ENCODE measurements at regions not wholly inside any gene's neighbourhood (a gene's known extent, or its start where the extent isn't known, plus 50 kb on each side); places are given as distances from the start of the nearest gene placed in this dataset.

DNA sequence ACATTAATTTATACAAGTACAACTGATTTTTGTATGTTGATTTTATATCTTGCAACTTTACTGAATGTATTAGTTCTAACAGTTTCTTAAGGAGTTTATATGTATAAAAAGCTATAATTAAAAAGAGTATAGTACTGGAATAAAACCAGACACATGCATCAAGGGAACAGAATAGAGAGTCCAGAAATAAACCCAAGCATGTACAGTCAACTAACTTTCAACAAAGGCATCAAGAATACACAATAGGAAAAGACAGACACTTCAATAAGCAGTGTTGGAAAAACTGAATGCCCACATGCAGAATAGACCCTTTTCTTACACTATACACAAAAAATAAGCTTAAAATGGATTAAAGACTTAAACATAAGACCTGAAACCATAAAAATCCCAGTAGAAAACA is 170.9 kb downstream of the ICE1 start:
- DNase-seq (ENCODE audit: low read depth in 2 of 2), result no peak
- H3K4me3 ChIP-seq (replicated peaks in 1 of 2; ENCODE audit: low read depth in 2 of 2, low read length in 2 of 2), result no peak overlapping the region
- TF ChIP-seq, protein P1, sequence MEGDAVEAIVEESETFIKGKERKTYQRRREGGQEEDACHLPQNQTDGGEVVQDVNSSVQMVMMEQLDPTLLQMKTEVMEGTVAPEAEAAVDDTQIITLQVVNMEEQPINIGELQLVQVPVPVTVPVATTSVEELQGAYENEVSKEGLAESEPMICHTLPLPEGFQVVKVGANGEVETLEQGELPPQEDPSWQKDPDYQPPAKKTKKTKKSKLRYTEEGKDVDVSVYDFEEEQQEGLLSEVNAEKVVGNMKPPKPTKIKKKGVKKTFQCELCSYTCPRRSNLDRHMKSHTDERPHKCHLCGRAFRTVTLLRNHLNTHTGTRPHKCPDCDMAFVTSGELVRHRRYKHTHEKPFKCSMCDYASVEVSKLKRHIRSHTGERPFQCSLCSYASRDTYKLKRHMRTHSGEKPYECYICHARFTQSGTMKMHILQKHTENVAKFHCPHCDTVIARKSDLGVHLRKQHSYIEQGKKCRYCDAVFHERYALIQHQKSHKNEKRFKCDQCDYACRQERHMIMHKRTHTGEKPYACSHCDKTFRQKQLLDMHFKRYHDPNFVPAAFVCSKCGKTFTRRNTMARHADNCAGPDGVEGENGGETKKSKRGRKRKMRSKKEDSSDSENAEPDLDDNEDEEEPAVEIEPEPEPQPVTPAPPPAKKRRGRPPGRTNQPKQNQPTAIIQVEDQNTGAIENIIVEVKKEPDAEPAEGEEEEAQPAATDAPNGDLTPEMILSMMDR (IDR thresholded peaks at IDR 0.05; ENCODE audit: low read depth, low read length), result no peak

GRCh38 chr5:5592541-5592940 is 170.1 kb downstream of the ICE1 start:
- TF ChIP-seq, protein P1 (IDR thresholded peaks at IDR 0.05; ENCODE audit: low read depth, low read length), result no peak
- no peak for DNase-seq (ENCODE audit: low read depth in 2 of 2)
- H3K4me3 ChIP-seq (replicated peaks in 1 of 2; ENCODE audit: low read depth in 2 of 2, low read length in 2 of 2), result no peak overlapping the region

DNA sequence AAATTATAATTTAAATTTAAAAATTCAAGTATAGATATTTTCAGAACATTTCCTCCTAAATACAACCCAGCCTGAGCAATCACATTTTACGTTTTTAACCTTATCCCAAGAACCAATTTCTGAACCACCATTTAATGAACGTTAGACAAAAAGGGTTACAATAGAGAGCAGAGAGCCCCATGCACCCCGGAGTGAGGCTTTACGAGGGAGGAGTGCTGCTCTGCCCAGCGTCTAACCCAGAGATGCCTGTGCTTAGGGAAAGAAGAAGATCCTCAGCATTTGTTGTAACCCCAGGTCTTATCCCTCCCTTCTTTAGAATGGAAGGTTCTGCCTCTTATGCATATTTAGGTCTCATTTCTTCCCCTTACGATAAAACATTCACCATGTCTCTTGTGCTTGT is 169.1 kb downstream of the ICE1 start:
- TF ChIP-seq, protein P1 (IDR thresholded peaks at IDR 0.05; ENCODE audit: low read depth, low read length), result no peak
- no peak for DNase-seq (ENCODE audit: low read depth in 2 of 2)
- H3K4me3 ChIP-seq (replicated peaks in 1 of 2; ENCODE audit: low read depth in 2 of 2, low read length in 2 of 2), result no peak overlapping the region

GRCh38 chr5:5589857-5590256 is 167.4 kb downstream of the ICE1 start:
- H3K4me3 ChIP-seq (replicated peaks in 1 of 2; ENCODE audit: low read depth in 2 of 2, low read length in 2 of 2), result no peak overlapping the region
- TF ChIP-seq, protein P1 (IDR thresholded peaks at IDR 0.05; ENCODE audit: low read depth, low read length), result no peak
- DNase-seq (ENCODE audit: low read depth in 2 of 2), result no peak

DNA sequence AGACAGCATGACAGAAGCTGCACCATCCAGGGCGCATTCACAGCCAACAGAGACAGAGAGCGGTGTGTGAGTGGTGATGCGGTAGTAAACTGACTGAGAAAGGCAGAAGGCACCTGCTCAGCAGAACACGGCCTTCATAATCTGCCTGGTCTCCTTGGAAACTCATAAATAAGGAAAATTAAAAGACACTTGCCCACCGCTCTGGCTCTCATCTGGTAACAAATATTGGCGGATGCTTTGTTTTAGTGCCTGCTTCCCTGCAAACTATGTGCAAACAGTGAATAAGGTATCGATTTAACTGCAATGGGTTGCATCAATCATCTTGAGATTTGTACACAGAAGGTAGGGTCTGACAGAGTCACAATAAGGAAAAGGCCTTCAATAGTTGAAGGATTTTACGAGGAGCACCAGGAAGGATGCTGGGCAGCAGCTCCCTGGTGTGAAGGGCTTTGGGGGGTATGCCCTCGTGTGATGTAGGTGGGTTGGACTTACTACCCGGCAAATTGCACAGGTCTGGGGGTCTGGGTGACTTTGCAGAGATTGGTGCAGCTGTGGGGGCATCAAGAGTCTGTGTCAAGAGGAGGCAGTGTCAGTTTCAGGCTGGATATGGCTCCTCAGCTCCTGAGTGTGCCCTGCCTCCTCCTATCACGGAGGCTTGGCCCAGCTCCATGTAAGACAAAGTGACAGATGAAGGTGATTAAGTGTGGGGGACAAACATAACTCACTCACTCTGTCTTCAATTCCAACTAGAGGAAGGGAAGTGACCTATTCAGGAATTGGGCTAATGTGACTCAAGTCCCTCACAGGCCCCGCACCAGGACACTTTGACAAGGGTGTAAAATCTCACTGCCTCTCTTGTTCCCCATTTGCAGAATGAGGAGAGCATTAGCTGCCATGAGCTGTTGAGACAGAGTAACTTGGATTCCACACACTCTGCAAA is 166.7 kb downstream of the ICE1 start:
- DNase-seq (ENCODE audit: low read depth in 2 of 2), result no peak
- TF ChIP-seq, protein P1 (IDR thresholded peaks at IDR 0.05; ENCODE audit: low read depth, low read length), result no peak
- H3K4me3 ChIP-seq (replicated peaks in 1 of 2; ENCODE audit: low read depth in 2 of 2, low read length in 2 of 2), result no peak overlapping the region

GRCh38 chr5:5588386-5588785 is 165.9 kb downstream of the ICE1 start:
- H3K4me3 ChIP-seq (replicated peaks in 1 of 2; ENCODE audit: low read depth in 2 of 2, low read length in 2 of 2), result no peak overlapping the region
- TF ChIP-seq, protein P1 (IDR thresholded peaks at IDR 0.05; ENCODE audit: low read depth, low read length), result no peak
- DNase-seq (ENCODE audit: low read depth in 2 of 2), result no peak
